ENCODE measurements at regions not wholly inside any gene's neighbourhood (a gene's known extent, or its start where the extent isn't known, plus 50 kb on each side); places are given as distances from the start of the nearest gene placed in this dataset.

DNA sequence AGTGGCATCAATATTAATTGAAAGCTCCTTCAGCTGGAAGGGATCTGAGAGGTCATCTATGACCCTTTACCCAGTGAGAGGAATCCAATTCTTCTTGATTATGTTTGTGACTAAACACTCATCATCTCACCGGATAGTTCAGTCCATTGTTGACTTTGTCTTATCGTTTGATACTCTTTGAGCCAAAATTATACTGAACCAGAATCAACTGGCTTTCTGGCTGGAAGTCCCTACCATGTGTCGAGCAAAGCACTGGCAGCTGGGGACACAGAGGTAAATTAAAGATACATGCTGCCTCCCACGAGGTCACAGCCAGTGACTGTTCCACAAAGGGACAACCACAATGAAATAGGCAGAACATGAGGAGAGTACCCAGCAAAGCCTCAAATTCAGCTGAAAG lies 91.4 kb upstream of the FHL2 start:
- POLR2A ChIA-PET, result no interaction called here
- Histone ChIP-seq H3K36me3 (replicated peaks in 1 of 2; ENCODE audit: control insufficient read depth in 1 of 2, insufficient read depth in 2 of 2, low read length in 1 of 2) (no peaks in the 10 kb centered on the region), H2AFZ (ENCODE audit: low read depth) (no peak overlapping the region), H3K4me3 (ENCODE audit: low read depth in 2 of 2, low read length in 1 of 2) (no peak overlapping the region), H3K79me2 (ENCODE audit: insufficient read depth) (no peaks in the 10 kb centered on the region), H3F3A (replicated peaks; ENCODE audit: insufficient read depth) (no peaks in the 10 kb centered on the region), H3K4me2 (no peak overlapping the region), H3K9me2 (no peaks in the 10 kb centered on the region), H3K27me3 (ENCODE audit: insufficient read depth) (no peaks in the 10 kb centered on the region; the same call in 1 of the 2 replicates), H3K27ac (ENCODE audit: low read depth in 2 of 2, low read length in 1 of 2) (no peak overlapping the region), H3K9ac (no peak overlapping the region), H3K9me3 (no peaks in the 10 kb centered on the region), H3K4me1 (ENCODE audit: control insufficient read depth in 1 of 2, insufficient read depth in 2 of 2, low read depth in 1 of 2, low read length in 1 of 2) (no peaks in the 10 kb centered on the region), H4K20me1 (ENCODE audit: insufficient read depth) (no peaks in the 10 kb centered on the region)
- TF ChIP-seq, protein P1, sequence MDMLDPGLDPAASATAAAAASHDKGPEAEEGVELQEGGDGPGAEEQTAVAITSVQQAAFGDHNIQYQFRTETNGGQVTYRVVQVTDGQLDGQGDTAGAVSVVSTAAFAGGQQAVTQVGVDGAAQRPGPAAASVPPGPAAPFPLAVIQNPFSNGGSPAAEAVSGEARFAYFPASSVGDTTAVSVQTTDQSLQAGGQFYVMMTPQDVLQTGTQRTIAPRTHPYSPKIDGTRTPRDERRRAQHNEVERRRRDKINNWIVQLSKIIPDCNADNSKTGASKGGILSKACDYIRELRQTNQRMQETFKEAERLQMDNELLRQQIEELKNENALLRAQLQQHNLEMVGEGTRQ (IDR thresholded peaks at IDR 0.05; ENCODE audit: borderline replicate concordance, low read depth, low read length), result no peak
- no peak for TF ChIP-seq MXI1 (IDR thresholded peaks at IDR 0.05; ENCODE audit: low read depth, low read length)
- TF ChIP-seq IRF3 (IDR thresholded peaks at IDR 0.05; ENCODE audit: low read depth, low read length), result no peak
- no peak for TF ChIP-seq GABPA (IDR thresholded peaks at IDR 0.05; ENCODE audit: low read depth)
- no peak for TF ChIP-seq CTCF (IDR thresholded peaks at IDR 0.05)
- no peak for TF ChIP-seq TCF12 (IDR thresholded peaks at IDR 0.05)
- TF ChIP-seq USF1 (IDR thresholded peaks at IDR 0.05; ENCODE audit: borderline replicate concordance, low read depth), result no peak
- no peak for TF ChIP-seq REST (IDR thresholded peaks at IDR 0.05; ENCODE audit: low read depth, low read length)
- no peak for TF ChIP-seq FOSL2 (IDR thresholded peaks at IDR 0.05; ENCODE audit: borderline replicate concordance, low read depth)
- no peak for TF ChIP-seq YY1 (IDR thresholded peaks at IDR 0.05; ENCODE audit: low read depth)
- CTCF ChIA-PET, result no interaction called here
- 25% methylated on average over 4 of the region's 4 CpGs for WGBS (ENCODE audit: low lambda C conversion rate)
- DNase-seq, result no peak

Data from SK-N-SH (cell line).